ENCODE measurements at regions not wholly inside any gene's neighbourhood (a gene's known extent, or its start where the extent isn't known, plus 50 kb on each side); places are given as distances from the start of the nearest gene placed in this dataset.

DNA sequence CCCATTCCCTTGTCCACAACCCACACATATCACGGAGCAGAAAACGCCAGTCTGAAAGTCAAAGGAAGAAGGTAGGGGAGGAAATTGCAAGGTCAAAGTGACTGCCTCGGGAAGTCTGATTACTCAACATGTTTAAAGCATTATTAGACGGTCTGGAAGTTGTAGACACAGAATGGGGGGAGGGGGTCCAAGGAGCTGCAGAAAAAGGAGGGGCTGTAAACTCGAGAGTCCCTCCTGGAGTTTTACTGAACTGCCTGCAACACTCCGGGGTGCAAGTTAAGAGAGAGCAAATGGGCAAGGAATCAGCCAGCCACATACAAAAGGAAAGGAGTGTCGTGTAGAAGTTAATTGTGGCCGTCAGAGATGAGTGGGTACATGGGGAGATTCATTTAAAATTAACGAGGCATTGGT is 417.7 kb upstream of the JARID2 start:
- no peak for TF ChIP-seq ZNF274 (IDR thresholded peaks at IDR 0.05; ENCODE audit: low read depth, low read length)
- no peak overlapping the region for H3K4me3 ChIP-seq (ENCODE audit: low read length)

DNA sequence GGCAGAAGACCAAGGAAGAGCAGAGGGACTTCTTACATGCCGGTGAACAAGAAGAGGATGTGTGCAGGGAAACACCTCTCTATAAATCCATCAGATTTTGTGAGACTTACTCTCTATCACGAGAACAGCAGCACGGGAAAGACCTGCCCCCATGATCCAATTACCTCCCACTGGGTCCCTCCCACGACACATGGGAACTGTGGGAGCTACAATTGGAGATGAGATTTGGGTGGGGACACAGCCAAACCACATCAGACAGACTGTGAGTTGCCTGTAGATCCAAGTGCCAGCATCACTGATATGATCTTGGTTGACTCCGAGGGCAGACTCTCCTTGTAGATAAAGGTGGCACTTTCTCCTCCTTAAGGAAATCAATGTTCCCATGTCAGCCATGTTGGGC is 414.8 kb upstream of the JARID2 start:
- TF ChIP-seq ZNF274 (IDR thresholded peaks at IDR 0.05; ENCODE audit: low read depth, low read length), result no peak
- H3K4me3 ChIP-seq (ENCODE audit: low read length), result no peak overlapping the region

DNA sequence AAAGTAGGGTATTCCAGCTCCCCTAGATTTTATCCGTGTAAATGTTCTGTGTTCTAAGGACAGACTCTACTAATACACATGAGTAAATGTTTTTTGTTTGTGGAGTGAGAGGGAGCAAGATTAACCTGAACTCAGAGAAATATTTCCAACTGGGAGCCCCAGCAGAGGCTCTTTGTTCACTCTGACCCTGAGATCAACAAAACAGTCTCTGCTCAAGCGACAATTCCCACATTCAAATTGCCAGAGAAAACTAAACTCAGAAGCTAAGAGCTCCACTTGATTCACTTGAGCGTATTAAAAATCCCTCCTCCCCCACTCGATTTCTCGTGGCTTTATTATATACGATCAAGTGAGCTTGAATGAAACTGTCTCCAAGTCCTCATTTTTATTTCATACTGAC is 413.9 kb upstream of the JARID2 start:
- no peak for TF ChIP-seq ZNF274 (IDR thresholded peaks at IDR 0.05; ENCODE audit: low read depth, low read length)
- H3K4me3 ChIP-seq (ENCODE audit: low read length), result no peak overlapping the region

DNA sequence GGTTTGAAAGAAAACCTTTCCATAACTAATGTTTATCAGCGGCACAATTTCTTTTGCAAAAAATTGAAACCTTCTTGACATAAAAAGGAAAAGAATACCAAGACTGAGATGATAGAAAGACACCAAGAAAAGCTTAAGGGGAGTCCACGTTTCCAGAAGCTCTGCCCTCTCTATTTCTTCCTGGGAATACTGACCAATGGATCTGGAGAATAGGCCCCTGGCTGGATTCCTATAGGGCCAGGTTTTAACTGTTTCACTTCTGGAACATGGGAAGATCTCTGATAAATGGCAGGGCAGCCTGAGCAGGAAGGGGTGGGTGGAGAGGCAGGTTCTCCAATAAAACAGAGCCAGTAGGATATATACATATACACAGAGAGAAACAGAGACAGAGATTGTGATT is 413.4 kb upstream of the JARID2 start:
- H3K4me3 ChIP-seq (ENCODE audit: low read length), result no peak overlapping the region
- no peak for TF ChIP-seq ZNF274 (IDR thresholded peaks at IDR 0.05; ENCODE audit: low read depth, low read length)

DNA sequence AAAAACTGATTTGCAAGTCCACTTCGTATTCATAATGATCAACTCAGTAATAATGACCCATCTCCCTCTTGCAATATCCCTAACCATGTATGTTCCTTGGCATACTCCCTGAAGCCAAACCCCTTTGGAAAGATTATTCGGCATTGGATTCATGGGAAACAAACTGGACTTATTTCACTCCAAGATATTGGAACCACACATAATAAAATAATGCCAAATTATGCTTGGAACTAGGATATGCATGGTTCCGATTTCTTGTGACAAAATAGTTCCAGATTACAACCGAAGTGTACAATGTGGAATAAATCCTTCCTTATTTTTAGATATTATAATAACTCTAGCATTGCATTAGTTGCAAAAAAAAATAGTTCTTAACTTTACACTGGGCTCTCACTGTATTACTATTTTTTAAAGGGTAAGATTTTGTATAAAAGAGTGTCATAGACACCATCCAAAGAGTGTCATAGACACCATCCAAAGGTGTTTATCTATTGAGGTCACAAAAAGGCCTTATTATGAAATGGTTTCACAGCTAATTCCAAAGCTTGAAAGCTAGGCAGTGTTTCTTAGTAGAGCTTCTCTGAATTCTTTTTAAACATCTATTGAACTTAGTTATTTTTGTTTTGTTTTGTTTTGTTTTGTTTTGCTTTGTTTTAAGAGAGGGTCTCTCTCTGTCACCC is 410.9 kb upstream of the JARID2 start:
- no peak for TF ChIP-seq ZNF274 (IDR thresholded peaks at IDR 0.05; ENCODE audit: low read depth, low read length)
- H3K4me3 ChIP-seq (ENCODE audit: low read length), result no peak overlapping the region

DNA sequence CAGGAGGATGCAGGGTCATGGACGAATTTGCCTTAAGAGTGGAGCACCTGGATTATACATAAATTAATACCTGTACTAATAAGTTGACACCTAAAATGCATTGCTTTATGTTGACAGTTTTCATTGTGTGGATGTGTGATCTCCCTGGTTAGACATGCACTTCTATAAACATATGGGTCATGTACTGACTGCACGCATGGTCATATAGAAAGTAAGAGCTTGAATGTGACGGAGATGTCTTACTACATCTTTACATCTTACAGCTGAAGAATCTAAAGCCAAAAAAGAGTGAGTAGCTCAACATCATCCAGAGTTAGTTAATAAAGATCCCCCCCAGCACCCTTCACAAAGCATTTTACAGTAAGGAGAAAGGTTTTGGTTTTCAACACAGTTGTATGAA is 408.4 kb upstream of the JARID2 start:
- no peak overlapping the region for H3K4me3 ChIP-seq (ENCODE audit: low read length)
- TF ChIP-seq ZNF274 (IDR thresholded peaks at IDR 0.05; ENCODE audit: low read depth, low read length), result no peak

DNA sequence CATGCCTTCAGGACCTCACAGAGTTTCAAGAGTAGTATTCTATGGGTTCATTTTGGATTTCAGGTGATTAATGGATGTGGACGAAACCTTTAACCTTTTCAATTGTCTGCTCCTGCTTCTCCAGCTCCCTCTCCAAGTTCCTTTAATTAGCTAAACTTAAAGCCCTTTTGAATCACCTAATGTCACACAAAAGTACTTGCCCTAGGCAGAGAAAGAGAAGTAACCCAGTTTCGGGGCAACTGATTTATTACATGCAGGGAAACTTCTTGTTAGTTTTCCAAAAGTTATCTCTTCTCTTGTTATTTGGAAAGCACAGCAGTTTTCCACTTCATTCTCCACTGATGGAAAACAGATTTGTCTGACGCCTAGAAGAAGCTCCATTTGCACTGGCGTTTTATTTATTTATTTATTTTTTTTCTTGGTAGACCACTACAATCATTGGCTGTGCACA is 407.7 kb upstream of the JARID2 start:
- TF ChIP-seq ZNF274 (IDR thresholded peaks at IDR 0.05; ENCODE audit: low read depth, low read length), result no peak
- no peak overlapping the region for H3K4me3 ChIP-seq (ENCODE audit: low read length)

DNA sequence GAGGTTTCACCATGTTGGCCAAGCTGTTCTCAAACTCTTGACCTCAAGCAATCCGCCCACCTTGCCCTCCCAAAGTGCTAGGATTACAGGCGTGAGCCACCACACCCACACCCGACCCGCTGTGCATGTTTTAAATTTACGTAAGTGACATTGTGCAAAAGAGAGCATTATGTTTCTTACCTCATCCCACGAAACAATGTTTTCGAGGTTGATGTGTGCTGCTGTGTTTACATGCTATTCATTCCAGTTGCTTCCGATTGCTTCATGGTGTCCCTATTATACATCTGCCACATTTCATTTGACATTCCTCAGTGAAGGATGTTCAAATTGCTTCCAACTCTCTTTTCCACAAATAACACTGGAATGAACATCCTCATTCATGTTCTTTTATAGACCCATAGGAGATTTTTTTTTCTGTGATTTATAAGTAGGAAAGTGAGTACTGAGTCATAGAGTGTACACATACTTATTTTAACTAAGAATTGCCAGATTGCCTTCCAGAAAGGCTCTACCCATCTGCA is 403.9 kb upstream of the JARID2 start:
- no peak for TF ChIP-seq ZNF274 (IDR thresholded peaks at IDR 0.05; ENCODE audit: low read depth, low read length)
- H3K4me3 ChIP-seq (ENCODE audit: low read length), result no peak overlapping the region

DNA sequence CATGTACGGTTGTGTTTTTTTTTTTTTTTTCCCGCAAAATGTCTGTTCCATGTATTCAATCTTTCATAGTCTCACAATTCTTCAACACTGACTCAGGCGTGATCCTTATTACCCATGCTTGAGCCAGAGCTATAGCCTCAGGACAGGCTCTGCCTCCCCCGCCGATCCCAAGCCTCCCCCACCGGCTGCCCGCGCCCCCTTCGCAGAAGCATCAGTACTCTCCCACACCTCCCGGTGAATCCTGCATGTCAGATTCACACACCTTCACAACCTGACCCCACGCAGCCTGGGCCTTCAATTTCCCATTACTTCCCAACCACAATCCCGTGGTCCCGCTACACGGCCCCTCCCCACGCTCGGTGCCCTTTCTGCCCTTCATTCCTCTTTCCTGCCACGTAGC is 401.5 kb upstream of the JARID2 start:
- TF ChIP-seq ZNF274 (IDR thresholded peaks at IDR 0.05; ENCODE audit: low read depth, low read length), result no peak
- H3K4me3 ChIP-seq (ENCODE audit: low read length), result no peak overlapping the region

DNA sequence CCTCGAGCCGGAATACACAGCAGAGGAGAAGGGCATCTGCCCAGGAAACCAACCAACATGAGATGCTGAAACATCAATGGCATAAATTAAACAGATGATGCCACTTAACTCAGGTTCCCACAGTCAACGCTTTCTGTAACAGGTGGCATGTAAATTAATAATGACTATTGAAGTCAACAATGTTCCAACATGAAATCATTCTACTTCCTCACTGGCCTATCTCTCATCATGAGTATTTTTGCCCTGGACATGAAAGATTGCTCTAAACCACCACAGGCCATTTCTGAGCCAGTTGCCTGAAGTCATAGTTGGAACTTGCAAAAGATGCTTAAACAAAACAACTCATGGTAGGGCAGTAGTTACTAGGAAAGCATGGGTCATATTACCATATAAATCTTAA is 397.9 kb upstream of the JARID2 start:
- no peak overlapping the region for H3K4me3 ChIP-seq (ENCODE audit: low read length)
- TF ChIP-seq ZNF274 (IDR thresholded peaks at IDR 0.05; ENCODE audit: low read depth, low read length), result no peak

DNA sequence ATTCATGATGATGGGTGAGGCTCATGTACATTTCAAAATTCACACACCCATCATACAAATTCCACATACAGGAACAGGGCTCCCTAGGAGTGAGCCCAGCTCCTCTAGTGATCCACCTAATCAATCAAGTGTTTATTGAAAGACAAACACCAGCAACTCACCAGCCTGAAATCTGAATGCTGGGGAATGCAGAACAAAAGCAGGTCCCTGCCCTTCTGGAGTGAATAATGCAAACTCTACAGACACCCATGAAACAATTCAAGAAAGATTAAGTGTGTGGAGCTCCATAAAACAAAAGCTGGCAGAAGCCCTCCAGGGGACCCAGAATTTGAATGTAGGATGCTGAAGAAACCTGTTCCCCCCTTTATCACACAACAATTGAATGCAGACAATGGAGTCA is 396.7 kb upstream of the JARID2 start:
- TF ChIP-seq ZNF274 (IDR thresholded peaks at IDR 0.05; ENCODE audit: low read depth, low read length), result no peak
- no peak overlapping the region for H3K4me3 ChIP-seq (ENCODE audit: low read length)

DNA sequence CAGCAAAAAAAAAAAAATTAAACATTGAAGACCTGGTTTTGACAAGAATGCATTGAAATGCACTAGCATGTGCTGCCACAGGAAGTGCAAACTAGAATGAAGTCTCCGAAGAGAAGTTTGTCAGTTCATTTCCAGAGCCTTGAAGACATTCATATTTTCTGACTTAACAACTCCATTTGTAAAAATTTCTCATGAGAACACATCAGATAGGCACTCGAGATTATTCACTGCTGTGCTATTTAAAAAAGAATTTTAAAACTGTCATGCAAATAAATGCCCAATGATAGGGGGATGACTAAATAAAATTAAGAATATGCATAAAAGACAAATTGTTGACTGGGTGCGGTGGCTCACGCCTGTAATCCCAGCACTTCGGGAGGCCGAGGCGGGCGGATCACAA is 394.6 kb upstream of the JARID2 start:
- no peak overlapping the region for H3K4me3 ChIP-seq (ENCODE audit: low read length)
- TF ChIP-seq ZNF274 (IDR thresholded peaks at IDR 0.05; ENCODE audit: low read depth, low read length), result no peak

DNA sequence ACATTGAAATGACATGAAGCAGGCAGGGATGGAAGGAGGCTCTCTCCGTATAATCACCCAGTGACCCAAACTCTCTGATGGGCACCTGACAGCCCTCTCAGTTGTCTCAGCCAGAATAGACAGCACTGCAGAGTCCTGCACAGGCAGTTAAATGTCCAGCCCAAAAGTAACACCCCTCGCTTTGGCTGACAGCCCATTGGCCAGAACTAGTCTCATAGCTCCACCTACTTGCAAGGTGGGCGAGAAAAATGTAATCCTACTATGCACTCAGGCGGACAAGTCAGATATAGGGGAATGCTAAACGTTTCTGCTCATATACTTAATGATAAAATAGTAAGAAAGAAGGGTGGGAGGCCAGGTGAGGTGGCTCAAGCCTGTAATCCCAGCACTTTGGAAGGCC is 393.5 kb upstream of the JARID2 start:
- H3K4me3 ChIP-seq (ENCODE audit: low read length), result no peak overlapping the region
- TF ChIP-seq ZNF274 (IDR thresholded peaks at IDR 0.05; ENCODE audit: low read depth, low read length), result no peak

DNA sequence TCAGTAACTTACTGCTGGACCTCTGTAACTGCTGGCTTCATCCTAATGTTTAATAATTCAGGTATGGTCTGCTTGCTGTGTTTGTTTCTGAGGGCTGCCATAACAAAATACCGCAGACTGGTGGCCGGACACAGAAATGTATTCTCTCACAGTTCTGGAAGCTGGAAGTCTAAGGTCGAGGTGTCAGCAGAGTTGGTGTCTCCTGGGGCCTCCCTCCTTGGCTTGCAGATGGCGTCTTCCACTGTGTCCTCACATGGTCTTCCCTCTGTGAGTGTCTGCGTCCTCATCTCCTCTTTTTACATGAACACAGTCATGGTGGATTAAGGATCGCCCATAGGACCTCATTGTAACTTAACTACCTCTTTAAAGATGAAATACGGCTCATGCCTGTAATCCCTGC is 389.7 kb upstream of the JARID2 start:
- TF ChIP-seq ZNF274 (IDR thresholded peaks at IDR 0.05; ENCODE audit: low read depth, low read length), result no peak
- no peak overlapping the region for H3K4me3 ChIP-seq (ENCODE audit: low read length)

DNA sequence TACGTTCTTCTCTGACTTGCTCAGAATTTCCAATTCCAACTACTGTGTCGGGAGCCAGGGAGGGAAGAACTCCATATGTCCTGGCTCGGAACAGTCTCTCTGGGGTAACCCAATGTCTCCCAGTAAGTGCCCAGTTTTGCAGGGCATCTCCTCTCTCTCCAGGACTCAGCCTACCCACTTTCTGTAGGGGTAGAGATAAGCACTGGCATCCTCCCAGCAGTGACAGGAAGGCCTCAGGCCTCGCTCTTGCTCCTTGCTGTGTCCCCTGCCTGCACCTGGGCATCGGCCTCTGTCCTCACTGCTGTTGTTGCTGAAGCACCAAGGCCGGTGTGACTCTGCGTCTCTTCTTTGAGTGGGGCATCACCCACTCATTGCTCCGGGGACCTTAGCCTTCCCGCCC is 388.9 kb upstream of the JARID2 start:
- no peak for TF ChIP-seq ZNF274 (IDR thresholded peaks at IDR 0.05; ENCODE audit: low read depth, low read length)
- no peak overlapping the region for H3K4me3 ChIP-seq (ENCODE audit: low read length)

DNA sequence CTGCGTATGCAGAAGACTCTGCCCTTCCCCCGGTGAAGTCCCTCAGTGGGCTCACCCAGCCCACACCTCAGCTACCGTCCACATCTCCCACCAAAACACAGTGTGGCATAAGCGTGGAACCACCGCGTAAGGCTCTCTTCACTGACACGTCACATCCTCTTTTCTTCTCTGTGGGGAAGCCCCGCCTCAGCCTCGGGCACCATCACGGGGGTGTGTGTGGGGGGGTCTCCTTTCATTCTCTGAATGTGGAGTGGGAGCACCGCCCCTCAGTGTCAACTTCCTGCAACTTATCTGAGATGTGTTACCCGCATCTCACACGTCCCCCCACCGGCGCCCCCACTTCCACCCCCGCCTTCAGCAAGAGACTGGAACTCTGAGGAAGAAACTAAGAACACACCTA is 388.4 kb upstream of the JARID2 start:
- TF ChIP-seq ZNF274 (IDR thresholded peaks at IDR 0.05; ENCODE audit: low read depth, low read length), result no peak
- H3K4me3 ChIP-seq (ENCODE audit: low read length), result no peak overlapping the region

All from GM08714 (cell line).